K562 (cell line): ENCODE measurements at regions not wholly inside any gene's neighbourhood (a gene's known extent, or its start where the extent isn't known, plus 50 kb on each side); places are given as distances from the start of the nearest gene placed in this dataset.

ENCODE experiments used
- ATAC-seq: fragments of 200-7000 bp; cut with Tn5 transposase; 3 replicates; pipeline ENCODE4 v1.9.1; 2020; ENCODE audit warnings: moderate library complexity
- BruUV-seq: library from RNA; stranded (reverse); fragments of 400-500 nt; replicated peaks from 2 replicates; lab custom pipeline; 2021; lab: Mats Ljungman, UMichigan
- CTCF ChIA-PET: fragments of 300-600 bp; formaldehyde crosslinking; extraction: SDS; loops from one replicate; lab custom pipeline; 2021; ENCODE audit warnings: low intra/inter-chr PET ratio; lab: Yijun Ruan, JAX
- POLR2A ChIA-PET: fragments of 300-600, 350-650 bp; sonication (Branson Sonifier 250); formaldehyde crosslinking; extraction: SDS; loops from one replicate; lab custom pipeline; 2021; ENCODE audit warnings: antibody characterized with exemption, inconsistent platforms; lab: Yijun Ruan, JAX
- DNase-seq, 4 experiments: peaks; one replicate each; pipeline versions ENCODE4 v3.0.0 to v3.0.0-alpha.2; 2011 to 2018; ENCODE audit warnings: low spot score in 3 of 4, mixed read lengths in 3 of 4; ENCODE audit errors: extremely low read depth in 1 of 4
- FAIRE-seq: peaks from 2 replicates; lab custom pipeline; 2011; peaks lifted over from hg19 to GRCh38; lab: Jason Lieb, UNC
- H2AFZ ChIP-seq: 2 replicates; pipeline ENCODE4 v1.6.0; 2011; ENCODE audit warnings: low read depth, low read length, control low read depth, inconsistent platforms
- H3K27ac ChIP-seq: fragments of 200-600 bp; 3 replicates; pipeline ENCODE4 v1.8.0; 2011; ENCODE audit warnings: low read depth, mild to moderate bottlenecking, control low read depth, inconsistent platforms, low read length, moderate library complexity, mixed read lengths; ENCODE audit errors: extremely low read depth
- H3K27me3 ChIP-seq, 2 experiments: fragments of 300-600 bp in 1 of 2; 2 replicates in 1 of 2; 3 replicates in 1 of 2; pipeline versions ENCODE4 v1.6.0 to v1.8.0; 2011; ENCODE audit warnings: inconsistent platforms in 2 of 2, low read length in 2 of 2, mild to moderate bottlenecking in 1 of 2, mixed read lengths in 1 of 2, moderate library complexity in 1 of 2; ENCODE audit not compliant: control insufficient read depth in 2 of 2, insufficient read depth in 2 of 2
- H3K36me3 ChIP-seq: fragments of 300-600 bp; 3 replicates; pipeline ENCODE4 v1.8.0; 2011; ENCODE audit warnings: mild to moderate bottlenecking, low read length, inconsistent platforms; ENCODE audit not compliant: control insufficient read depth, insufficient read depth
- H3K4me1 ChIP-seq, 2 experiments: fragments of 200-600 bp in 1 of 2; replicated peaks in 1 of 2; 2 replicates in 1 of 2; 3 replicates in 1 of 2; pipeline versions ENCODE4 v1.5.1 to v1.8.0; 2011; ENCODE audit warnings: inconsistent platforms in 2 of 2, low read length in 2 of 2, mild to moderate bottlenecking in 1 of 2, mixed read lengths in 1 of 2, moderate library complexity in 1 of 2; ENCODE audit not compliant: control insufficient read depth in 2 of 2, insufficient read depth in 2 of 2
- H3K4me2 ChIP-seq: 2 replicates; pipeline ENCODE4 v1.6.1; 2011; ENCODE audit warnings: low read length, control low read depth, inconsistent platforms, mixed read lengths; ENCODE audit not compliant: insufficient read depth
- H3K4me3 ChIP-seq: fragments of 200-600 bp; sonication (generic), shearing (Covaris generic); 2 replicates; pipeline ENCODE4 v1.5.1; 2016; ENCODE audit warnings: control low read depth, inconsistent platforms
- H3K79me2 ChIP-seq: fragments of 200-600 bp; 3 replicates; pipeline ENCODE4 v1.8.0; 2011; ENCODE audit warnings: low read length, inconsistent platforms; ENCODE audit not compliant: control insufficient read depth, insufficient read depth
- H3K9ac ChIP-seq, 2 experiments: 2 replicates each; pipeline versions ENCODE4 v1.6.0 to v1.6.1; 2011; ENCODE audit warnings: low read depth in 2 of 2, low read length in 2 of 2, control low read depth in 1 of 2, inconsistent platforms in 1 of 2, mild to moderate bottlenecking in 1 of 2, mixed read lengths in 1 of 2; ENCODE audit not compliant: insufficient read depth in 1 of 2
- H3K9me1 ChIP-seq: one replicate; pipeline ENCODE4 v1.6.0; 2011; ENCODE audit warnings: inconsistent platforms, mild to moderate bottlenecking, low read length, moderate library complexity; ENCODE audit not compliant: control insufficient read depth, insufficient read depth
- H3K9me3 ChIP-seq: replicated peaks from 2 replicates; pipeline ENCODE4 v1.5.1; 2011; ENCODE audit warnings: low read depth, low read length, inconsistent platforms; ENCODE audit not compliant: control insufficient read depth, insufficient read depth
- H4K20me1 ChIP-seq: replicated peaks from 2 replicates; pipeline ENCODE4 v1.6.1; 2011; ENCODE audit warnings: low read length, inconsistent platforms, mixed read lengths; ENCODE audit not compliant: control insufficient read depth, insufficient read depth
- C11orf30 ChIP-seq: fragments of 450-650 bp; IDR thresholded peaks from 2 replicates; pipeline ENCODE4 v1.6.1; 2016; ENCODE audit warnings: low read depth, mild to moderate bottlenecking
- FOXP4 ChIP-seq: sonication (generic); formaldehyde crosslinking; IDR thresholded peaks from 2 replicates; pipeline ENCODE4 v1.8.0; 2022; ENCODE audit warnings: mild to moderate bottlenecking, missing genetic modification reagents, borderline replicate concordance
- HDAC1 ChIP-seq, 2 experiments: fragments of 450-650 bp; IDR thresholded peaks; 2 replicates each; pipeline ENCODE4 v1.6.1; 2016 to 2017; ENCODE audit warnings: inconsistent platforms in 1 of 2, mild to moderate bottlenecking in 1 of 2, moderate library complexity in 1 of 2
- HLTF ChIP-seq: fragments of 450-650 bp; IDR thresholded peaks from 2 replicates; pipeline ENCODE4 v1.6.1; 2016
- MEIS2 ChIP-seq: fragments of 450-650 bp; IDR thresholded peaks from 2 replicates; pipeline ENCODE4 v1.6.1; 2014; ENCODE audit warnings: mild to moderate bottlenecking; ENCODE audit not compliant: partially characterized antibody
- PURB ChIP-seq: sonication (generic); formaldehyde crosslinking; IDR thresholded peaks from 2 replicates; pipeline ENCODE4 v1.9.0; 2021; ENCODE audit warnings: low read depth, mild to moderate bottlenecking, missing genetic modification reagents
- RB1 ChIP-seq: fragments of 450-650 bp; IDR thresholded peaks from 2 replicates; pipeline ENCODE4 v1.6.1; 2017; ENCODE audit warnings: low read depth, mild to moderate bottlenecking
- ZNF24 ChIP-seq: fragments of 450-650 bp; IDR thresholded peaks from 2 replicates; pipeline ENCODE4 v1.6.1; 2016
- ZNF668 ChIP-seq: fragments of 250-450 bp; sonication (Bioruptor Pico); IDR thresholded peaks from 2 replicates; pipeline ENCODE4 v1.8.0; 2022; ENCODE audit warnings: mild to moderate bottlenecking, inconsistent platforms
- WGBS: fragments of 100-300 bp; shearing (Covaris generic); methylation state at CpG from one replicate; pipeline ENCODE4 v1.1.6; 2016; ENCODE audit warnings: low coverage, mixed read lengths; ENCODE audit not compliant: insufficient coverage; ENCODE audit errors: missing lambda C conversion rate; 5-methylcytosine and 5-hydroxymethylcytosine counted together
- in situ Hi-C: fragments of 300-500 bp; cut with MboI; formaldehyde crosslinking; loops from 4 replicates; pipeline ENCODE4 v1.15.0; 2018; ENCODE audit warnings: inconsistent platforms, mixed read lengths
- intact Hi-C: fragments of 100-400 bp; cut with micrococcal nuclease; formaldehyde crosslinking; loops from 2 replicates; pipeline ENCODE4 v1.14.2; 2022

DNA sequence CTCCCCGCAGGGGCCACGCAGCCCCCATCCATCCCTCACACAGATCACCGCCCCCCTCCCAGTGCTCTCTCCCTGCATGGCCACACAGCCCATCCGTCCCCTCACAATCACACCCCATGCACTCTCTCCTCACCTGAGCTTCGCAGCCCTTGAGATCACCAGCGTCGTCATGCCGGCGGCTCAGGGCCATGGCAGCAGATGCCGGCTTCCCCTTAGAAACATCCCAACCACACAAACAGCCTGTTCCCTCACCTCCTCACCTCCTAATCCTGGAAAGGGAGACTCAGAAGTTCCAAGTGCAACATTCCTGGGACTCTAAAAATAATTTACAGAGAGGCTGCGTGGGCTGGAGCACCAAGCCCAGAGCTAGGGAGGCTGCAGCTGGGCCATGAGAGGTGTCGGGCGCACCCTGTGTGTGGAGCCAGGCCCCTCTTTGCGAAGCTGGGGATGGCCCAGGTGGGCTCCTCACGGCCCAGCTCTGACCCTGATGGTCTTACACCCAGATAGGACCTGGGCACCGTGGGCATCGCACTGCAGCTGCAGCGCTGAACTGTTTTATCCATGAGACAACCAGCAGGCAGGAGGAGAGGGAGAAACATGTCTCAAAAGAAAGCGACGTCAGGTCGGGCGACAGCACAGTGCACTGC, 125.3 kb downstream of the DLL1 start:
- no peak for ATAC-seq
- intact Hi-C loops = no loop called here
- H3K4me2 ChIP-seq = no peak overlapping the region
- CTCF ChIA-PET = no interaction called here
- H3K9ac ChIP-seq = no peak overlapping the region
- H3K36me3 ChIP-seq = no peaks in the 10 kb centered on the region
- no TSS peak for BruUV-seq
- no peak for TF ChIP-seq HLTF
- no peak for TF ChIP-seq MEIS2
- TF ChIP-seq PURB (CRISPR knock-in tag) = no peak
- no peak for TF ChIP-seq RB1
- TF ChIP-seq ZNF24 = no peak
- no peak for TF ChIP-seq ZNF668
- no peak for TF ChIP-seq C11orf30
- no peak for TF ChIP-seq FOXP4 (CRISPR knock-in tag)
- no peak for TF ChIP-seq HDAC1 (IDR thresholded peaks at IDR 0.05)
- no peak for FAIRE-seq
- H3K9me1 ChIP-seq = no peaks in the 10 kb centered on the region
- in situ Hi-C loops = no loop called here
- peaks cover 0 to 46% of the 10 kb centered on the region in 2 experiments; a peak in 2 of 5 replicates for H3K27me3 ChIP-seq
- no peaks in the 10 kb centered on the region for H3K79me2 ChIP-seq
- POLR2A ChIA-PET = interaction anchor here (0.7 kb wide), 1 partner anchor 316 kb away, joined by 3 read pairs; no protein-coding TSS in a partner anchor
- no peak overlapping the region for H2AFZ ChIP-seq
- WGBS = 1% methylated on average over 22 of the region's 22 CpGs
- peaks cover 8% of the 10 kb centered on the region for H3K9me3 ChIP-seq
- DNase-seq = no peak
- H3K4me1 ChIP-seq = peaks cover 0 to 8% of the 10 kb centered on the region in 2 experiments; a peak in 1 of 5 replicates
- H3K27ac ChIP-seq = no peak overlapping the region
- no peak overlapping the region for H3K4me3 ChIP-seq
- no peaks in the 10 kb centered on the region for H4K20me1 ChIP-seq
